Skin of body (tissue), 1 donor: ENCODE measurements at regions not wholly inside any gene's neighbourhood (a gene's known extent, or its start where the extent isn't known, plus 50 kb on each side); places are given as distances from the start of the nearest gene placed in this dataset.
"Not testable (repeated sequence)": the region's sequence is repeated elsewhere in the genome, so short reads cannot be mapped to it uniquely, and the experiment has no call there.

ENCODE experiments used
- DNase-seq: peaks from one replicate; lab custom pipeline; 2025; lab: John Stamatoyannopoulos, UW

DNA sequence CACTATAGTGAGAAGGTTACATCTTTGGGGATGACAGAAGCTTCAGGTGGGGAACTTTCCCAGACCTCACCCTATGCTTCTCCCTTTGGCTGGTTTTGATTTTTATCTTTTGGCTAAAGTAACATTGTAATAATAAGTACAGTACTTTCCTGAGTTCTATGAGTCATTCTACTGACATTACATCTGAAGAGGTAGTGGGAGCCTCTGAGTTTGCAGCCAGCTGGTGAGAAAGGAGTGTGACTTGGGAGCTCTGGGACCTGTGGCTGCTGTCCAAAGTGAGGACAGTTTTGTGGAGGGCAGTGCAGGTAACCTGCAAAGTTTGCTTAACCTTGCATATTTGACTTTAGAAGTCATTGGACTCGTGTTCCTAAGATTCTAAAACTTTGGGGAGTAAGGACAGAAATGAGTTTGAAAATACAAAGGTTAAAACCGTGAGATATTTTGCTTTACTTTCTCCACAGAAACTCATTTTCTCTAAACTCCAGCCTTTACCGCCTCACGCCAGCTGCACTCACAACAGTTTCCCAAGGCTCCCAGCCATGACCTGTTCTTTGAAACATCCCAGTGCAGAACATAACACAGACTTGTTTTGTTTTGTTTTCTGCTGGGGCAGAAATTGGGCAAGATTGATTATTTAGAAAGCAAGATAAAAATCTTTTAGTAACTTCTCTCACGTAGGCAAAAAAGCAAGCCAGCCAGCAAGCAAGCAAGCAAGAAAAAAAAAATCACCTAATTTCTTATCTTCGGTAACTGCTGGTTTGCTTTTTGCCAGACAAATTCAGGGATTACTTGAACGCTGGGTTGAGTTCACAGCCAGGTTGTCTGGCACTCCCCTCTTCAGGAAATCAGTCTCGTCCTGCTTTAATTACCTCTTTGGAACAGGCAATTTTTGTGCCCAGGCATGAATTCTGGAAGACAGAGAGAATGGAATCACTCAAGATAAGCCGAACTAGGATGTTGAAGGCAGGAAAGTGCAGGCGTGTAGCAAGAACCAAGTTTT, 478.3 kb upstream of the ISX start:
- peak; percentile 1 for DNase-seq

DNA sequence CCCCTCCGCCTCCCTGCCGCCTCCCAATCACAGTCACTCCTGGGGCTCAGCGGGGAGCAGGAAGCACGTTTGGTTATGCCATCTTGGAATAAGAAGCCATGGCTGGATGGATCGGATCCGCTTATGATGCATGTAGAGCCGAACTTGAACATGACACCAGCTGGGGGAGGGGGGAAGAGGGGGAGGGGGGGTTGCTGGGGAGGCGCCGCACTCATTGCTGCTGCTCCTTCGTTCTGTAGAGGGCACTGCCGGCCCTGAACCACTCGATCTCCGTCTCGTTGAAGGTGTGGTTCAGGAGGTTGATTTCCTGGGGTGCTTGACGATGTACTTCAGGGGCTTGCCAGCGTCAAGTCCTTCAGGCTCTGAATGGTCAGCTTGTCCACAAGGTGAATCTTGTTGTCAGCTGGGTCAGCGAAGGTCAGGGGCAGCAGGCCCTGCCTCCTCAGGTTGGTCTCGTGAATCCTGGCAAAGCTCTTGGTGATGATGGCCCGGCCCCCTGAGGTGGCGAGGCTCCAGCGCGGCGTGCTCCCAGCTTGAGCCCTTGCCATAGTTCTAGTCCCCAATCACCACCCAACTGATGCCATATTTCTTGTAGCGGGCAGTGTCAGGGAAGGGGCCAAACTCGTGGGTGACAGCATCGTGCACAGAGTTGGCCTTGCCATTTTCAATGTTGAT, 476.9 kb upstream of the ISX start:
- DNase-seq, result no peak

DNA sequence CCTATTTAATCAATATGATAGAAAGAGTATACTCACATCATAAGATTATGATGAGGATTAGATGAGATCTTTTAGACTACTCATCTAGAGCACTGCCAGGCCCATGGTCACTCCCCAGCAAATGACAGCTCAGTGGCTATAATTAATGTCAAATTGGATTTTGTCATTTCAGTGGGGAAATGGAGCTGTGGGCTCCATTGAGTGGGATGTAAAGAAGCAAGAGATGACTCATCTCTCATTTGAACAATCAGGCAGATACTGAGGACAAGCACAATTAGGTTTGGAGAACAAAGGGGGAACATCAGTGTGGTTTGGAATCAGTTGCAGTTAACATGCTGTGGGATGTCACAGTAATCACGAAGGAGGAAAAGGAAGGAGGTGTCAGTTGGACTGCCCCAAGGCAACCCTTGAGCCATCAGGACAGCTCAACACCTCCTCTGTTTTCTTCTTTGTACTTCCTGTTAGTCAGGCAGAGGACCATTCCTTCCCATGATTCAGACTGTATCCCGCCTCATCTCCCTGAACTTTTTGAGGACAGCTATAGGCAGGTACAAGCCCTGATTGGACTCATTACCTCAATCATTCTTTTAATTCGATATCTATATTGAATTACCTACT, 473.7 kb upstream of the ISX start:
- DNase-seq, result no peak

DNA sequence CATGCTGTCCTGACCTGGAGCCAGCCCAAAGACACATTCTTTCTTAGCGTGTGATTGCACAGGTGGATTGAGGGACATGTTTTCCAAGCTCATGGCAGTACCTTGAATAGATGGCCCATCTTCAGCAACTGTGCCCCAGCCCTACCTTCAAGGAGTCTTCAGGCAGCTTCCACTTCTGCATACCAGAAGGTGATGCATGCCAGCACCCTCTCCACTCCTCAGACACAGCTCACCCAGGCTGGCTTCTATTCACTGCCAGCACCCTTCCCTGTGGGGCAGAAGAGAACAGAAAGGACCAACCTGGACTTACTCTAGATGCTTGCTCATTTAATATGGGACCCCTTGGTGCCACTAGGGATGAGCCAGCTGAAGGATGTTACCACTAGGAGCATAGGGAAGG, 466.4 kb upstream of the ISX start:
- no peak for DNase-seq

DNA sequence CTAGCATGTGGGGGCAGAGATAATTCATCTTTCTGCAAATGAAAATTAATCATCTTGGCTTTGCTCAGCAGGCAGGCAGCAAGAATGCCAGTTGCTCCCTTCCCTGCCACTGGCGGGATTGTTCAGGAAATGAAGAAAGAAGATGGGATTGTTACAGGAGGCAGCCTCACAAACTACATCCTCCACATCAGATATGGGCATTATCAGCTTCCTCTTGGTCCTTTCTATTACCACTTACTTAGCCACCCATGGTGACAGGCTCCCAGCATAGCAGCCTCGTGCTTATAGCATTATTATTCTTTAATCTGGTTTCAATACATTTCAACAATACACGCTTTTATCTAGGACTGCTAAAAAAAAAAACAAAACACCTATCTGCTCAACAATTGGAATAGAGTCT, 461.6 kb upstream of the ISX start:
- DNase-seq, result no peak

DNA sequence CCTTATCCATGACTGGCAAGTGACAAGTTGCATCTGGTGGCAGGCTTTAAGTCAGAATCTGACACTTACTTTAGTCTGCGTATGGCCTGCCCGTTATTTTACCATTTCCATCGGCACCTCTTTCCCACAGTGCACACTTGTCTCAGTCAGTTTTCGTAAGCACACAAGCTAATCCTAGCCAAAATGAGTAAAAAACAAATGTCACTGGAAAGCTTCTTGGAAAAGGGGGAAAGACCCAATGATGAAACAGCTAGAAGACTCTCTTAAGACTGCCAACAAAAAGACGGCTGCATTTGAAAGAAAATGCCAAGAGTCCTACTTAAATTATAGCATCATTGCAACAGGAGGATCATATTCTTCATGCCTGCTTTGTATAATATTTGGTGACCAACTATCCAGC, 457.9 kb upstream of the ISX start:
- DNase-seq, result no peak

GRCh38 chr22:34608540-34609115, 457.3 kb upstream of the ISX start:
- DNase-seq, result no peak

DNA sequence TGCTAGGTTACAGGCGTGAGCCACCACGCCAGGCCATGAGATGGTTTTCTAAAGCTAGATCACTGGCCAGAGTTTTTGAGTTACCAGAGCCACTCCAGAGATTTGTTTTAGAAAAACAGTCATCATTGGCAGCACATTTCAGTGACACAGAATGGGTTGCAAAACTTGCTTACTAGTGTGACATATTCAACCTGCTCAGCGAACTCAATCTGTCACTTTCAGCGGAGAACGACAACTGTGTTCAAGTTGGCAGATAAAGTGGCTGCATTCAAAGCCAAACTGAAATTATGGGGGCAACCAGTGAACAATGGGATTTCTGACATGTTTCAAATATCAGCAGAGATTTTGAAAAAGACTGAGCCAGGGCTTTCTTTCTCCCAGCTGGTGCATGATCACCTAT, 456.3 kb upstream of the ISX start:
- DNase-seq, result no peak

GRCh38 chr22:34620161-34620560, 445.8 kb upstream of the ISX start:
- no peak for DNase-seq

DNA sequence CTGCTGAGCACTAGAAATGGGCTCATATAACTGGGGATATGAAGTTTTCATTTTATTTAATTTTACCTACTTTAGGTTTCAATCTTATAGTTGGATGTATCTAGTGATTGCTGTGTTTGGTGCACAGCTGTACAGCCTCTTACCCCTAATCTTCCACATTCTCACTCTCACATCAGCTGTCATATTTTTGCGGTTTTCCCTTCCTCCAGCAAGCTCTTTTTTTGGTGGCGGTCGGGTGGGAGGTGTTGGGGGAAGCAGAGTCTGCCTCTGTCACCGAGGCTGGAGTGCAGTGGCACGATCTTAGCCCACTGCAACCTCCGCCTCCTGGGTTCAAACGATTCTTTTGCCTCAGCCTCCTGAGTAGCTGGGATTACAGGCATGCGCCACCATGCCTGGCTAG, 445.1 kb upstream of the ISX start:
- DNase-seq, result no peak

- DNase-seq, result no peak
These were observed 443.4 kb upstream of the ISX start for GRCh38 chr22:34622602-34623001.

DNA sequence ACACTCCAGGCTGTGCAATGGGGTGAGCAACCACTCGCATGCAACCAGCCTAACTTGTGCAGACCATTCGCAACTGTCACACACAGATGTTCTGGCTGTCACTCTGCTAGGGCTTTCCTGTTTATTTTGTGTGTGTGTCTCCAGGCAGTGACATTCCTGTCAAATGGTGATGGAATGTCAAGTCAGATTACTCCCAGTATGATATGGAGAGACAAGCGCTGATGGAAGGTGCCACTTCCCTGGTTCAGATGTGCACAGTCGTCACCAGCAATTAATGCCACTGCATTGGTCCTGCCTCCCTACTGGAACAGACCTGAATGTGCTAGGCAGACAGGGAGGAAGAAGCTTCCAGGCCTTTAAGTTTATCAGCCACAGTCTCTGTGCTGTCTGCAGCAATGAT, 442.4 kb upstream of the ISX start:
- no peak for DNase-seq

DNA sequence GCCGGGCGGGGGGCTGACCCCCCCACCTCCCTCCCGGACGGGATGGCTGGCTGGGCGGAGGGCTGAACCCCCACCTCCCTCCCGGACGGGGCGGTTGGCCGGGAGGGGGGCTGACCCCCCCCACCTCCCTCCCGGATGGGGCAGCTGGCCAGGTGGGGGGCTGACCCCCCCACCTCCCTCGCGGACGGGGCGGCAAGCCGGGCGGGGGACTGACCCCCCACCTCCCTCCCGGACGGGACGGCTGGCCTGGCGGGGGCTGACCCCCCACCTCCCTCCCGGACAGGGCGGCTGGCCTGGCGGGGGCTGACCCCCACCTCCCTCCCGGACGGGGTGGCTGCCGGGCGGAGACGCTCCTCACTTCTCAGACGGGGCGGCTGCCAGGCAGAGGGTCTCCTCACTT, 440.1 kb upstream of the ISX start:
- not testable (repeated sequence) for DNase-seq

DNA sequence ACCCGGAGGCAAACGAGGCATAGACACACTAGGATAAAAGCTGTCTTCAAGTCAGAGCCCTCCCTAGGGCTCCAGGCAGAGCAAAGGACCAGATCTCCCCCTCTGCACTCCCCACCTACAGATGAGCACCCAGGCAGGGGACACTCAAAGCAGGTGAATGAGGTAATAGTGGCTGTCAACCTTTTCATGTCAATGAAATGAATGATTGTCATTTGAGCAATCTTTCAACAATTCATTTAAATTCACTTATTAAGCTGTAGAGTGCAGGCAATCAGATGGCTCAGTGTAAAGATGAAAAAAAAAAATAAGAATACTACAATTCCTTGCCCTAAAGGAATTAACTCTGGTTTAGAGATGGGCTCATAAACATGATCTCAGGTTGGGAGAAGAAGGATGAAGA, 427.8 kb upstream of the ISX start:
- DNase-seq, result no peak

DNA sequence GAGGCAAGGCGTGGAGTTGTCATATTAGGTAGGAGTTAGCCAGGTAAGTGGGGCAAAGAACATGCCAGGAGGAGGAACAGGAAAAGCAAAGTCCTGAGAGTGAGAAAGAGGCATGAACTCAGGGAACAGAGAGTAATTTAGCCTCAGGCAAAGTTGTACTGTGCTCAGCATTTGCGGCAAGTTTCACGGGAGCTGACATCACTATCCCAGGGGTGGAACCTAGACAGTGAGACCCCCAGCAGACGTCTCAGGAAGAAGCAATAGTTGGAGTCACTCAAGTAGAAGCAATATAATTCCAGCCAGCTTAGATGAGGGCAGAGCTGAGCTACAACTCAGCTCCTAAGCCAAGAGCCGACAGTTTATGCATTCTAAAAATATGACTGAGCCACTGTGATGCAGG, 426.0 kb upstream of the ISX start:
- no peak for DNase-seq

DNA sequence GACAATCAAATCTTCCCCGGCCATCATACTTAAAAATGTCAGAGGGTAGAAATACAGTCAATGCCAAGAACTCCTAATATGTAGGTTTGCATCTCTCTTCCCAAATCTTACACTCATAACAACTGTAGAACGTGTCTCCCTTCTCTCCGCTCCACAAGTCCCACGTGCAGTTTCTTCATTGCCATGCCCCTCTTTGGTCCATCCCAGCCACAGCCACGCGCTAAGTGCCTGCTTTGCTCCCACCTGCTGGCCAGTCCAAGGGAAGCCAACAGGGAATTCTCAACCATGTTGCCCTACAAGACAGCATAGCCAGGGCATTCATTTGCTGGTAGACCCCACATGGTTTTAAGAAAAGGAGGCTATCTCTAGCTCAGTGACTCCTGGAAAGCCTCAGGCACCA, 420.6 kb upstream of the ISX start:
- DNase-seq, result no peak

- no peak for DNase-seq
These were observed 397.0 kb upstream of the ISX start for GRCh38 chr22:34669001-34669400.

GRCh38 chr22:34683031-34683430, 382.9 kb upstream of the ISX start:
- DNase-seq, result not testable (repeated sequence)

- not testable (repeated sequence) for DNase-seq
These were observed 381.7 kb upstream of the ISX start for GRCh38 chr22:34684278-34684677.

DNA sequence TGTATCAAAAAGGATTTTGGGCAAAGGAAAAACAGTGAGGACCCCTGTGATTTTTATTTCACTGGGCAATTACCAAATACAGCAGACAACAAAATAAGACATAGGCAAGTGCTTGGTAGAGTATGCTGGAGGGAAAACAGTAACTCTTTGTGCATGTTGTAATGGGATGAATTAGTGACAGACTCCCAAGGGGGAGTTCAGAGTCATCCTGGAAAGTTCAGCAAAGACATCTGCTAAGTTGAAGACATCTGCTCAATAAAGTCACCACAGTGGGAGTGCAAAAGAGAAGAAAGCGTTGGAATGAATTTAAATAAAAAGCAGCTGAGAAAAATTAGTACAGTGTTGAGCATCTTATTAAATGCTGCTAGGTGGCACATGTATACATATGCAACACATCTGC, 378.8 kb upstream of the ISX start:
- peak; percentile 83 for DNase-seq

- DNase-seq, result no peak
These were observed 377.1 kb upstream of the ISX start for GRCh38 chr22:34688825-34689224.

GRCh38 chr22:34696557-34696956, 369.4 kb upstream of the ISX start:
- DNase-seq, result no peak
